ENCODE measurements at regions not wholly inside any gene's neighbourhood (a gene's known extent, or its start where the extent isn't known, plus 50 kb on each side); places are given as distances from the start of the nearest gene placed in this dataset.
A peak's percentile ranks its signal among the peaks of the same experiment; 100 is the strongest.
"Not testable (repeated sequence)": the region's sequence is repeated elsewhere in the genome, so short reads cannot be mapped to it uniquely, and the experiment has no call there.

DNA sequence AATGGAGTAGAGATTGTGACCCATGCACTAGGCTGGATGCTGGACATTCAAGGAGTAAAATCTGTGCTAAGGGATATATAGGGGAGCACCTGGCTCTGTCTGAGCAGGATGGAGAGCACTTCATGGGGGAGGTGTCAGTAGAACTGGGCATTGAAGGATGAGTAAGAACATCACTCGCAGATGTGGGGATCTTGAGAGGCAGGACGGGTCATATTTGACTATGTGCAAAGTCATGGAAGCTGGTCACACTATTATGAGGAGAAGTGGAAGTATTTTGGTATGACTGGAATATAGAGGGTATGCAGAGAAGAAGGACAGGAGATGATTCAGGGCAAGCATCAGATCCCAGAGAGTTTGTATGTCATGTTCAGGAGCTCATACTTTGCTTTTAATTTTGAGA is 62.9 kb upstream of the PCDH8 start:
- Mint-ChIP-seq H3K27ac (no peak overlapping the region), H3K4me1 (no peaks in the 10 kb centered on the region), H3K36me3 (no peaks in the 10 kb centered on the region), H3K27me3 (peaks cover 5% of the 10 kb centered on the region), H3K4me3 (no peak overlapping the region), H3K9me3 (peaks cover 0 to 2% (median 0%) of the 10 kb centered on the region in 7 donors)
- ATAC-seq (ENCODE audit: low read depth in 2 of 2) (no peak), DNase-seq (no peak)
- no peaks in the 10 kb centered on the region for H3K4me1 ChIP-seq (ENCODE audit: control insufficient read depth, insufficient read depth, low read length, poor library complexity, severe bottlenecking)
- no peak overlapping the region for H3K27ac ChIP-seq (ENCODE audit: insufficient read depth, low read length, poor library complexity, severe bottlenecking)
- H3K27me3 ChIP-seq (ENCODE audit: control insufficient read depth, insufficient read depth, low read length), result peaks cover 2% of the 10 kb centered on the region
- H3K4me3 ChIP-seq (ENCODE audit: low read depth, low read length), result no peak overlapping the region
- no peaks in the 10 kb centered on the region for H3K36me3 ChIP-seq (ENCODE audit: control insufficient read depth, insufficient read depth, low read length)
- no peaks in the 10 kb centered on the region for H3K9me3 ChIP-seq (ENCODE audit: control insufficient read depth in 2 of 2, low read length in 2 of 2)

DNA sequence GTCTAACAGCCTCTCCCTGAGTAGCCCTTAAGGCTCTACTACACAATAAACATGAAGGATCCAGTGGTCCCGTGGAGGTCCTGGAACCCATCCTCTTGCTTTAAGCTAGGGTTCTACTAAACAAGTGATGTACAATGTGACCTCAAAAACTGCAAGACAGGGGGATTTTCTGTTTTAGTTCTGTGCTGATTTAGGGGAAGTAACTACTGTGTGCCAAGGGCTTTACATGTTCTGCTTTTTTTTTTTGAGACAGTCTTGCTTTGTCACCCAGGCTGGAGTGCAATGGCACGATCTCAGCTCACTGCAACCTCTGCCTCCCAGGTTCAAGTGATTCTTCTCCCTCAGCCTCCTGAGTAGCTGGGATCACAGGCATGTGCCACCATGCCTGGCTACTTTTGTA is 61.9 kb upstream of the PCDH8 start:
- not testable (repeated sequence) for H3K36me3 ChIP-seq (ENCODE audit: control insufficient read depth, insufficient read depth, low read length); H3K4me3 Mint-ChIP-seq; H3K4me3 ChIP-seq (ENCODE audit: low read depth, low read length); H3K9me3 ChIP-seq (ENCODE audit: control insufficient read depth in 2 of 2, low read length in 2 of 2); DNase-seq; H3K4me1 ChIP-seq (ENCODE audit: control insufficient read depth, insufficient read depth, low read length, poor library complexity, severe bottlenecking); H3K27ac Mint-ChIP-seq; H3K9me3 Mint-ChIP-seq; H3K27ac ChIP-seq (ENCODE audit: insufficient read depth, low read length, poor library complexity, severe bottlenecking); H3K4me1 Mint-ChIP-seq; H3K36me3 Mint-ChIP-seq; H3K27me3 ChIP-seq (ENCODE audit: control insufficient read depth, insufficient read depth, low read length); H3K27me3 Mint-ChIP-seq
- peak in 1 of 2 donors; percentile 31 for ATAC-seq (ENCODE audit: low read depth in 2 of 2)

DNA sequence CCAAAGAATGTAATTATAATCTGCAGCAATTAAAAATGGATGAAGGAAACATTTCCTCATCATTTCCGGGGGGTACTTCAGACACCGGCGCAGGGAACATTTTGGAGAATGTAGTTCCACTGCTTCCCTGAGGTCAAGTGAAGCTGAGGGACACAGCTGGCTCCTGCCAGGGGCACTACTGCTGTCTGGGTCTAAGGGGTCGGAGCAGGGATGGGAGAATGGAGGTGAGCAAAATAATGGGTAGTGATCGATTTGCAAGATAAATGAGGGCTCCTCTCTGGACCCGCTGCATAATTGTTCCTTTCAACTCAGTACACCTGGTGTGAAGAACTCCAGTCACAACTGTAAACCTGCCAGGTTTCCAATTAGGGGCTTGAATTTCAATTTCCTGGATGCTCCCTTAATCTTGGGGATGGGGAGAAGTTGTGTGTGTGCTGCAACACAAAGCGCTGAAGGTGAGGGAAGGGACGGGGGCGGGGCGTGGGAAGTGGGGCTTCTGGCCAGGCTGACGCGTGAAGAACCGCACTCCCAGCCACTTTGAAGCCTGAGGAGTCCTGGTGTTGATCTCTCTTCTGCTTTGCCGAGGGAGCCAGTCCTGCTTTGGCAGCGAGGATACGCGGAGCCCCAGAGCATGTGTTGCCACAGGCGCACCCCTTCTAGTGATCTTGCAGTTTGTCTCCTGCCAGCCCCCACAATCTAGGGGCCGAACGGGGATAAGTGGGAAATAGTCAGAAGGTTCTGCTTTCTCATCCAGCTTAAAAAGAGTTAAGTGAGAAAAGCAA is 57.9 kb upstream of the PCDH8 start:
- DNase-seq (no peak), ATAC-seq (ENCODE audit: low read depth in 2 of 2) (no peak)
- Histone ChIP-seq H3K27ac (ENCODE audit: insufficient read depth, low read length, poor library complexity, severe bottlenecking) (no peak overlapping the region), H3K27me3 (ENCODE audit: control insufficient read depth, insufficient read depth, low read length) (no peaks in the 10 kb centered on the region), H3K9me3 (ENCODE audit: control insufficient read depth in 2 of 2, low read length in 2 of 2) (no peaks in the 10 kb centered on the region), H3K36me3 (ENCODE audit: control insufficient read depth, insufficient read depth, low read length) (no peaks in the 10 kb centered on the region), H3K4me1 (ENCODE audit: control insufficient read depth, insufficient read depth, low read length, poor library complexity, severe bottlenecking) (no peaks in the 10 kb centered on the region), H3K4me3 (ENCODE audit: low read depth, low read length) (no peak overlapping the region)
- Mint-ChIP-seq H3K27me3 (peaks cover 4% of the 10 kb centered on the region), H3K27ac (no peak overlapping the region), H3K4me1 (no peaks in the 10 kb centered on the region), H3K9me3 (peaks cover 0 to 4% (median 0%) of the 10 kb centered on the region in 7 donors), H3K36me3 (no peaks in the 10 kb centered on the region), H3K4me3 (no peak overlapping the region)

DNA sequence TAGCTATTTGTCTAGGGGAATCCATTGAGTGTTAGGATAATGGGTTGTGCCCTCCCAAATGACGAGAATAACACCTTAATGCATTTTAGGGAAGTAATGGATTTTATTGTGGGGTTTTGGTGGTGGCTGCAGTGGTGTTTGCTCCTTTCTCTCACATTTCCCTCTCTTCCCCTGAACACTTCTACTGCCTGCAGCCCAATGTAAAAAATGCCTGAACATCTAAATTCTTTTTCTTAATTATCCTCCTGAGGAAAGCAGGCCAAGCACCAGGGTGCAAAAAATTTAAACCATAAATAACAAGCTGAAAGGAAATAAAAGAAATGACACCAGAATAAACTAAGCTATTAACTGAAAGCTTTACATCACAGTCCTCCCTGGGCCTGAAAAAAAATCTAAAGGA is 57.3 kb upstream of the PCDH8 start:
- Mint-ChIP-seq H3K4me3 (no peak overlapping the region), H3K9me3 (peaks cover 0 to 4% (median 0%) of the 10 kb centered on the region in 7 donors), H3K4me1 (no peaks in the 10 kb centered on the region), H3K27ac (no peak overlapping the region), H3K36me3 (no peaks in the 10 kb centered on the region), H3K27me3 (no peaks in the 10 kb centered on the region)
- DNase-seq, result no peak
- no peak overlapping the region for H3K4me3 ChIP-seq (ENCODE audit: low read depth, low read length)
- no peak overlapping the region for H3K27ac ChIP-seq (ENCODE audit: insufficient read depth, low read length, poor library complexity, severe bottlenecking)
- no peaks in the 10 kb centered on the region for H3K9me3 ChIP-seq (ENCODE audit: control insufficient read depth in 2 of 2, low read length in 2 of 2)
- no peaks in the 10 kb centered on the region for H3K27me3 ChIP-seq (ENCODE audit: control insufficient read depth, insufficient read depth, low read length)
- no peaks in the 10 kb centered on the region for H3K36me3 ChIP-seq (ENCODE audit: control insufficient read depth, insufficient read depth, low read length)
- ATAC-seq (ENCODE audit: low read depth in 2 of 2), result no peak
- H3K4me1 ChIP-seq (ENCODE audit: control insufficient read depth, insufficient read depth, low read length, poor library complexity, severe bottlenecking), result no peaks in the 10 kb centered on the region

DNA sequence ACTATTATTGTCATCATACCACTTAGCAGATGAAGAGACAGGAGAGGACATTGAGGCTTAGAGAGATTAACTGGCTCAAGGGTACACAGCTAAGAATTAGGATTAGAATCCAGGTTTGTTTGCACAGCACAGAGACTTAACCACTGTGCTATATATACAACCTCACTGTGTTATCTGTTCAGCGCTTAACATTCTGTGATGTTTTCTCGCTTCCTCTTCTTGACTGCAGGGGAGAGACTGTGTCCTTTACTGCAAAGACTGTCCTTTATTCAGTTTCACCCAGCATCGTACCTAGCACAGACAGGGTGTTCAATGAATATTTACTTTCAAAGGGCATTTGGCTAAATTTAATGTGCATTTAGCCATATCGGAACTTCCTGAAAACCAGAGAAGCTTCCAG is 54.9 kb upstream of the PCDH8 start:
- Mint-ChIP-seq H3K9me3 (peaks cover 0 to 4% (median 0%) of the 10 kb centered on the region in 7 donors), H3K27me3 (no peaks in the 10 kb centered on the region), H3K4me1 (no peaks in the 10 kb centered on the region), H3K4me3 (no peak overlapping the region), H3K27ac (no peak overlapping the region), H3K36me3 (no peaks in the 10 kb centered on the region)
- Histone ChIP-seq H3K36me3 (ENCODE audit: control insufficient read depth, insufficient read depth, low read length) (no peaks in the 10 kb centered on the region), H3K9me3 (ENCODE audit: control insufficient read depth in 2 of 2, low read length in 2 of 2) (no peaks in the 10 kb centered on the region), H3K4me3 (ENCODE audit: low read depth, low read length) (no peak overlapping the region), H3K4me1 (ENCODE audit: control insufficient read depth, insufficient read depth, low read length, poor library complexity, severe bottlenecking) (no peaks in the 10 kb centered on the region), H3K27ac (ENCODE audit: insufficient read depth, low read length, poor library complexity, severe bottlenecking) (no peak overlapping the region), H3K27me3 (ENCODE audit: control insufficient read depth, insufficient read depth, low read length) (no peaks in the 10 kb centered on the region)
- DNase-seq (no peak), ATAC-seq (ENCODE audit: low read depth in 2 of 2) (no peak)

DNA sequence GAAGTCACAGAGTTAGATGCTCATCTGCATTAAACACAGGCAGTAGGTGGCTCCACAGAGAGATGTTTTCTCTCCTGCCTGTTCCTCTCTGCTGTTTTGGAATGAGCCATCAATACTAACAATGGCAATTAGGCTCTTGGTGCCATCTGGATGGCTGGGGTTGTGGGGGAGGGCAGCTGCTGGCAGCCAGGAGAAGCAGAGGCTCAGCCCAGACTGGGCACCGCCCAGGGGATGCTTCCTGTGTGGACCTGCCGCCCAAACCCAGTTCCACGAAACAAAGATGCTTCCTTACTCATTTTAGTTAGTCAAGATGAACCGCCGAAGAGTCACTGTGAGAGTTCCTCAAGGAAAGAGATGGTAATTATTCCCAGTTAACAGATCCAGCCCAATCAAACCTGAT is 50.8 kb upstream of the PCDH8 start:
- Histone ChIP-seq H3K27ac (ENCODE audit: insufficient read depth, low read length, poor library complexity, severe bottlenecking) (no peak overlapping the region), H3K36me3 (ENCODE audit: control insufficient read depth, insufficient read depth, low read length) (no peaks in the 10 kb centered on the region), H3K4me1 (ENCODE audit: control insufficient read depth, insufficient read depth, low read length, poor library complexity, severe bottlenecking) (no peaks in the 10 kb centered on the region), H3K4me3 (ENCODE audit: low read depth, low read length) (no peak overlapping the region), H3K27me3 (ENCODE audit: control insufficient read depth, insufficient read depth, low read length) (no peaks in the 10 kb centered on the region), H3K9me3 (ENCODE audit: control insufficient read depth in 2 of 2, low read length in 2 of 2) (no peaks in the 10 kb centered on the region)
- Mint-ChIP-seq H3K9me3 (peaks cover 0 to 1% (median 0%) of the 10 kb centered on the region in 7 donors), H3K27ac (no peak overlapping the region), H3K36me3 (no peaks in the 10 kb centered on the region), H3K4me1 (no peaks in the 10 kb centered on the region), H3K27me3 (no peaks in the 10 kb centered on the region), H3K4me3 (no peak overlapping the region)
- no peak for DNase-seq
- ATAC-seq (ENCODE audit: low read depth in 2 of 2), result no peak
